Amniotic epithelial cell (primary cell): ENCODE measurements at regions not wholly inside any gene's neighbourhood (a gene's known extent, or its start where the extent isn't known, plus 50 kb on each side); places are given as distances from the start of the nearest gene placed in this dataset.

ENCODE experiments used
- DNase-seq: peaks from one replicate; pipeline ENCODE4 v3.0.0-alpha.2; 2010; ENCODE audit warnings: low read depth

DNA sequence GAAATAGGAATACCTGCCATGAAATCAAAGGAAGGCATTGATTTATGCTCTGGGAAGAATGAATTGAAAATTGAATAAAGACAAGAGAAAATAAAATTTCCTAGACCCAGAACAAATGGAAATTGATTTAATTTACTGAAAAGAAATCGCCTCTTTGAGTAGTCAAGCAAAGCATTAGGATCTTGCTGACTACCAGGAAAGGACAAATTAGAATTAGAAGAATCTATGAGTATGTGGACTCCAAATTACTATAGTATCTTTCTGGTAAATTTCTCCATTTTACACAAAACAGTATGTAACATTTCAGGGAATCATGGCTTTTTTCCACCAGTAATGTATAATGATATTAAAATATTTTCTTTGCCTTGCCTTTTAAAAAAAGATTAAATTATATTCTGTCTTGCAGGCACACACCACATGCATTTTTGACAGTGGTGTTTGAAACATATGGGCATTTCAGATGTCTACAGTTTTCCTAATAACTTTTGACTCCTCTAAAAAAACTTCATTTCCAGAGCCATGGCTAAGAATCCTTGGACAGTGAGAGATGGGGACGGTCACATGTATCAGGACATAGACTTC lies 768.7 kb upstream of the NRSN1 start:
- no peak for DNase-seq

DNA sequence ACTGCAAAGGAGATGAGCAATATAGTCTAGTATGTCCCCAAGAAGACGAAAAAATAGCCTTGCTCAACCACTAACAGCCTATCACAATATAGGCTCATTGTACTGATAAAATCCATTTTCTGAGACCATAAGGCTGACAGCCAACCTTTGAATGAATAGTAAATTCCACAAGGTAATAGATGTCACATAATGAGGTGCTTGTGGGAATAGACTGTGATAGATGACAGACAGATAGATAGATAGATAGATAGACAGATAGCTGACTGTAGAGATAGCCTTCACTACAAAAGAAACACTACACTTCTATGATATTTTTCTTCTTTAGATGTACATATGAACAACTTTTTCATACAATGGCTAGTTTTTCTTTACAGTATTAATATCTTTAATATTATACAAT lies 760.3 kb upstream of the NRSN1 start:
- DNase-seq = peak; percentile 3

GRCh38 chr6:23367311-23367710 lies 758.7 kb upstream of the NRSN1 start:
- no peak for DNase-seq

DNA sequence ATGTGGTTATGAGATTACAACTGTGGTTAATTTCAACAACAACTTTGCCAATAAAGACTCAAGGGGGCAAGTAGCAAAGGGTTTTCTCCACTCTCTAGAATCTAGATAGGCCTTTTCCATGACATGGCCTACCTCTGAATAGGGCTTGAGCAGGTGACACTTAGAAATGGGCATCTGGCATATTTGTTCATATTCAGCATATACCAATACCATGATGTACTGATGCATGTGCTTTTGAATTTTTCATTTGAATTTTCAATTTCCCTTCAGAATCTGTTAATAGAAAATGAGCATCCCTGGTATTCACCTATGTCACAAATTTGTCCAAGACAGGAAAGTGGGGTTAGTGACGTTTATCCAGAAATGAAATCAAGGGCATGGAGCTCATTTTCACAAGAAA lies 757.5 kb upstream of the NRSN1 start:
- DNase-seq = no peak

DNA sequence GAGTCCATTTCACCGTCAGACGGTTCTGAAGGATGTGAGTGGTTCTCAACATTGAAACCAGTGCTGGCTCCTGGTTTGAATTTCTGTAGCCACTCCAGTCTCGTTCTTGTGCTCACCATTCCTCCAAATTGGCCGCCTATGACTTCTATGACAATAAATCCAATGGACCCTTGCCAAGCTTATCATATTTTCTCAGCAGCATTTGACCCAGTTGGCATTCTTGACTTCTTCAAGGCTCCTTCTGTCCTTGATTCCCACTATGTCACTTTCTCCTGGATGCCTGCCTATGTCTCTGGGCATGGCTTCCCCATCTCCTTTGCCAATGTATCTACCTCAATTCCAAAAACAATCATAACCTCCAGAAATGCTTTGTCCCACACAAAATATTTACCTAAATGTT lies 756.0 kb upstream of the NRSN1 start:
- no peak for DNase-seq

- DNase-seq = no peak
Measured at GRCh38 chr6:23371132-23371915, 754.7 kb upstream of the NRSN1 start.

DNA sequence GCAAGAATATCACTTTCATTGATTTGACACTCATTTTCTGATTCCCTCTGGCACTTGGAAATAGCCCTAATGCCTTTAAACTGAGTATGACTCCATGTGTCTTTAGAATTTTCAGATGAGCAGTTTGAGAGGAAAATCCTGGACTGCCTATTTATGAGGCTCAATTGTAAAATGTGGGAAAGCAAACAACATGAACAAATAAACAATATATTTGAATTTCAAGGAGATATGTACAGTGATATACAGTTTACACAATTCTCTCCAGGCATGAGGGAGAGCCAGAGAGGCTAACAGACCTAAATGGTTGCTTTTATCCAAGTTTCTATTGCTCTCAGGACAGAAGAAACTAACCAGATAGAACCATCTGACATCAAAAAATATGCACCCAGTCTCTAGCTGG lies 748.2 kb upstream of the NRSN1 start:
- no peak for DNase-seq

DNA sequence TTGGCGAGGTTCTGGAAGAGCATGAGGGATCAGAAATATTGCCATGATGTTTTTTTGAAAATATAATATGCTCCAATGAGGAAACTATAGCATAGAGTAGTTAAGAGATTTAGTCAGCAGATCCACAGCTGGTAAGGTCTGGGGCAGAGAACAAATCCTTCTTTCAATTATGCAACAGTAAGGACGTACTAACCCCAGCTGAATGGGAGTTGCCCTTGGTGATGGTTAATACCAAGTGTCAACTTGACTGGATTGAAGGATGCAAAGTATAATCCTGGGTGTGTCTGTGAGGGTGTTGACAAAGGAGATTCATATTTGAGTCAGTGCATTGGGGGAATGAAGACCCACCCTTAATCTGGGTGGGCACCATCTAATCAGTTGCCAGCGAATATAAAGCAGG lies 745.5 kb upstream of the NRSN1 start:
- no peak for DNase-seq

- DNase-seq = no peak
Measured at GRCh38 chr6:23388086-23388783, 737.8 kb upstream of the NRSN1 start.

- DNase-seq = no peak
Measured at GRCh38 chr6:23389386-23389785, 736.6 kb upstream of the NRSN1 start.

DNA sequence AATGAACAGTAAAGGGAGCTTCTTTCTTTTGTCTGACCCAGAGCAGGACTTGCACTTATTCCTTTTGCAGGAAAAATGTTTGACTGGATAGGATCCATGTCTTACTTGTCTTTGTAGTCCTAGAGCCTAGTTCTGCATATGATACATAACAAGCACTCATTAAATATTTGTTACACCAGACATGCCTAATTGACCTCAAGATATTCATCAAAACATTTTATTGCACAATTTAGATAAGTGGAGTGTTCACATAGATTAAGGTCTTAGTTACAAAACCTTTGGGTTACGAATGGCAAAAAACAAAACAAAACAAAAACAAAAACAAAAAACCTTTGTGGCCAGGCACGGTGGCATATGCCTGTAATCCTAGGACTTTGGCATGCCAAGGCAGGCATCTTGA lies 735.8 kb upstream of the NRSN1 start:
- peak; percentile 59 for DNase-seq

DNA sequence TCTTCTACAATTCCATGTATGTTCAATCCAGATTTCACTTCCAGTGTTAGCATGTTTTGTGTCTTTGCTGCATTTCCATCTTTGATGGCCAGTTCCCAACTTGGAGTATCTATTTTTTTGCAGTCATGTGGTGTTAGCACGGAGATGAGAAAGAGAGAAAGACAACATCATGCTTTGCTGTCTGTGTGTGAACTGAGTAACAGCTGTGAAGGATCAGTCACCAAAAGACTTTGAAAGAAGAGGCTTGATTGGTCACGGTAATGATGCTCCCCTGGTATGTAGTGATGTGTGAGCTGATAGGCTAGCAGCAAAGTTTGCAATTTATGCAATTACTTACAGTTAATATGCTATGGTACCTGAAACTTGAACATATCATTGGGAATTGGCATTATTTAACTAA lies 731.3 kb upstream of the NRSN1 start:
- DNase-seq = peak; percentile 2

DNA sequence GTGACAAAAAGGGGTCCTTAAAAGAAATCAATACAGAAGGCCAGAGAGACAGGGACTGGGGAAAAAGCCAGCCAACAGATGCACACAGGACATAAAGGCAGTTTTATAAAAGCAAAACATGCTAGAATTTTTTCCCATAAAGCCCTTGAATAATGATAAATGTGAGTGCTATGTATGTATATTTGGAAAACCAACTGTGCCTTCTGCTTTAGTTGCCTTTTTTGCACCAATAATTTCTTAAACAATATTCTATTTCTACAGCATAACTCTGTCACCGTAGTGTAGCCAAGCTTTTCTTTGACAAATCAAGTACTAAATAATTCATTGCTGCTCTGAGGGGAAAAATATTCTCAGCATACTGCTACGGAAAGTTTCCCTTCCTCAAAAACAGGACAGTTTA lies 730.6 kb upstream of the NRSN1 start:
- no peak for DNase-seq

GRCh38 chr6:23396949-23397348 lies 729.1 kb upstream of the NRSN1 start:
- no peak for DNase-seq

DNA sequence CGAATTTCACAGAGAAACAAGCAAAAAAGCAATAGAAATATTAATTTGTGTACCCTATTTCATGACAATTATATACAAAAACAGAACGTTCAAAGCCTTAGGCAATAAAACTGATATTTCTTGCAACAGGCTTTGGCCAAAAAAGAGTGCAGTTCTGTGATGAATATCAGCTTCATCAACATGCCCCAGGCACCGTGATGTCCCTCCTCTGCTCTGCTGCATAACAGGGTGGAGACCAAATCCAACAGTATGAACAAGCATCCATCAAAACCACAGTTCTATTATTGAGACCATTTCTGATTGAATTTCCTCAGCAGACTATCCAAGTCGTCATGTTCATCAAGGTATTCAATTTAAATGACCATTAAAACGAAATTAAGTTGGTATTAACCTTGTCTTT lies 722.6 kb upstream of the NRSN1 start:
- DNase-seq = no peak

GRCh38 chr6:23409531-23409930 lies 716.5 kb upstream of the NRSN1 start:
- no peak for DNase-seq

DNA sequence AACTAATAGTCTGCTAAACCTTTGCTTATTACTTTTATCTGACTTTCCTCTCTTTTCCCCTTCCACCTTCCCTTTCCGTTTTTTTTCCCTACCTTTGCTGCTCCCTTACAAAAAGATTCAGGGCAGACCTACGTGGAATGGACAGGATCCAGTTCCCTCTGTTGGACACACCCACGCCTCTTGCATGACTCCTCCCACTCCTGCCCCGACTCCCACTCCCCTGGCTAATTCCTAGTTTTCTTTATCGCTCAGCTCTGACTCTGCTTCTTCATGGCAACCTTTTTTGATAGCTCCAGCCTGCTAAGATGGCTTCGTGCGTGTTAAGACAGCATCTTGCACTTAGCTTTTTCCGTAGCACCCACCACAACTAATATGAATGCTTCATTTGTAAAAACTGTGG lies 715.6 kb upstream of the NRSN1 start:
- DNase-seq = no peak

- DNase-seq = no peak
Measured at GRCh38 chr6:23412770-23413169, 713.2 kb upstream of the NRSN1 start.

GRCh38 chr6:23413327-23414050 lies 712.5 kb upstream of the NRSN1 start:
- peak; percentile 39 for DNase-seq

DNA sequence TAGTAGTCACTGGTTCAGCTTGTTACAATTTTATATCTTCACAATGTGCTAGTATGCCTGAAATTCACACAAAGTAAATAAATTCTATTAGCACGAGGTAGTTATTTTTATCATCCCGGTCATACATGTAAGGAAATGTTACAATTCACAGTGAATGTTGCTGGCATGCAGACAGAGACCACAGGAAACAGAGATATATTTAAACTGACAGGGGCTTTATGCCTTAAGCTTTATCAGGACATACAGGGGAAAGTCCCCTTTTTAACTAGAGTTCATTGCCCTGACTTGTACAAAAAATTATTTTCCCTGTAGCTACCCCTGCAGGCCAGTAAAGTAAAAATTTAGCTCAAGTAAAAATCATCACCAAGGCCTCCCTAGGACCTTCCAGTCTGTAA lies 712.0 kb upstream of the NRSN1 start:
- peak; percentile 79 for DNase-seq

- DNase-seq = no peak
Measured at GRCh38 chr6:23414922-23415321, 711.1 kb upstream of the NRSN1 start.

- no peak for DNase-seq
Measured at GRCh38 chr6:23415819-23416427, 710.1 kb upstream of the NRSN1 start.
